GM21825 (cell line): ENCODE measurements at regions not wholly inside any gene's neighbourhood (a gene's known extent, or its start where the extent isn't known, plus 50 kb on each side); places are given as distances from the start of the nearest gene placed in this dataset.
"Not testable (repeated sequence)": the region's sequence is repeated elsewhere in the genome, so short reads cannot be mapped to it uniquely, and the experiment has no call there.

Source experiments
- ATAC-seq: cut with Tn5 transposase; IDR thresholded peaks from one replicate; pipeline ENCODE4 v1.9.1; 2021; ENCODE audit warnings: mild to moderate bottlenecking, moderate library complexity; ENCODE audit not compliant: unreplicated experiment

DNA sequence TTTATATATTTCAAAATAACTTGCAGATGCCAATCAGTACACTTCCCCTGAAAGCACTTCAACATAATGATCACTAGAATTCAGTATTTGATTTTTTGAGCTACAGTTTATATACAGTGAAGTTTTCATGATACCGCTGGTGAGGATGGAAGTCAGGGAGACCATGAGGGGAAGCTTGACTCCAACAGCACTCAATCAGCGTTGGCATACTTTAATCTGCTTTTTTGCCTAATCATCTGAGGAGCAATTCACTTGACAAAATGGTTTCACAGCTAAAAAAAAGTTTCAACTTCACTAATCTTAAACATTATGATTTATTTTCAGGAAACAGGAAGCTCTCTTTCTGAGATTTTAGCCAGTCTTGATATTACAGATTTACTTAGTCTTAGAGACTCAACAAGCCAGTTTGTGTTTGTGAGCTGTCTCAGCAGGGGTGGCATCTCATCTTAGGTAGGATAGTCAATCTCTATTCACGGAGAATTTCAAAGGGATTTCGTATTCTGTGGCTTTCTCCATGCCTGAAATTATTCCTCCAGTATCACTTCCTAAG, 111.4 kb upstream of the ARRDC3 start:
- no peak for ATAC-seq

DNA sequence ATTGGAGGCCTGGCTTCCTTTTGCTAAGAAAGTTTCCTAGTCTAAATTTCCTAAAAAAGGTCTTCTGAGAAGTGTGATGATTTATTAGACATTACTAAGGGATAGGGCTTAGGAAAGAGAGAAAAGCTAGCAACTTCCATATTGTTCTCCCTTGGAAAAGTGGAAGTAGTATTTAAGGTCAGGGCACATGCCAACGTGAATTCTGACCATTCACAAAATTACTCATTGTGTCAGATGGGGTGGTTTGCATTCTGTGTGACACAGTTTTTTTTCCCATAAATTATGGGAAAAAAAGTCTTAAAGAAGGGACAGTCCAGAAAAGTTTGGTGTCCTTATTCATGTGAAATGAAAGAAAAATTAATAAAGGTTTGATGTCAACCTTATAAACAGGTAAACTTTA, 110.0 kb upstream of the ARRDC3 start:
- ATAC-seq = no peak

DNA sequence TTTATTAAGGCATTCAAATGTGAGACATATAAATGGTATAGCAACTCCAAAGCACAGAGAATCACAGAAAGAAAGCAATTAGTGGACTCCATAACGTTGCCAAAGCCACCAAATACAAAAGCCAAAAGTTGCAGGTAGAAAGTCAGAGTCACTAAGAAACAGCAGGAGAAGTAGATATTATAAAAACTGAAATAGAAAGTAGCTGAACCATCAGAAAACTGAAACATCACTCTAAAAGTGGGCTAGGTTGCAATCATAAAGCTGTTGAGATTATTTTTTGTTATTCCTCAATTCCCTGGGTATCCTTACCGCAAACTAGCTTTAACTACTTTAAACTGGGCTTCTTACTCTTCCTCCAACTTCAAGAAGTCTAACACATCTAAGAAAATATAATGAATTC, 108.1 kb upstream of the ARRDC3 start:
- no peak for ATAC-seq

DNA sequence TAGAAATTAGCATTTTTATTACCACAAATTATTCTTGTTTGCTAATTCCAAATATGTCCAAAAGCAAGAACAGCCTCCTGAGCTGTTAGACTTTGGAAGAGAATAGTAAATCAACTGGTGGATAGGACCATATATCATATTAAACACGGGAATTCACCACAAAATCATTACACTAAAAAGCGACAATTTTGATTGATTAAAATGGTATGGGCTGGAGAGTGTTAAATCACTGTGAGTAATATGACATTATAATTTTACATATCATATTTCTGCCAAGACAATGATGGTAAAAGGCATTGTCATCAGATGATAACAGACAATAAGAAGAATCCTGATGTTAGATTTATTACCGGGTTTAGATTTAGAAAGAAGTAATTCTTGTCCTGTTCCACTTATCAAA, 107.2 kb upstream of the ARRDC3 start:
- no peak for ATAC-seq

DNA sequence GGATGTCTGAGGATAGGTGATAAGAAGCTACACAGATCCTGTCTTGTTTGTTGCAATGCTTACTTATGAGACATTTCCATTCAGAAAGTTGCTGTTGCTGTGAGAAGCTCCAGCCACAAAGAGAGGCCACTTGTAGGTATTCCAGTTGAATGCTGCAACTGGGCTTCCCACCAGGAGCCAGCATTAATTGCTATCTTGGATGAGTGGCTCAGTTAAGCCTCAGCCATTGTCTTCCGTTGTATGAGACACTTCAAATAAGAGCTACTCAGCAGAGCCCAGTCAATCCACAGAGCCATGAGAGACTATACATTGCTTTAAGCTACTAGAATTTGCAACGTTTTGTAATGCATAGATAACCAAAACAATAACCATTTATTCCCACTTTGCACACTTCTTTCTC, 104.3 kb upstream of the ARRDC3 start:
- ATAC-seq = no peak

DNA sequence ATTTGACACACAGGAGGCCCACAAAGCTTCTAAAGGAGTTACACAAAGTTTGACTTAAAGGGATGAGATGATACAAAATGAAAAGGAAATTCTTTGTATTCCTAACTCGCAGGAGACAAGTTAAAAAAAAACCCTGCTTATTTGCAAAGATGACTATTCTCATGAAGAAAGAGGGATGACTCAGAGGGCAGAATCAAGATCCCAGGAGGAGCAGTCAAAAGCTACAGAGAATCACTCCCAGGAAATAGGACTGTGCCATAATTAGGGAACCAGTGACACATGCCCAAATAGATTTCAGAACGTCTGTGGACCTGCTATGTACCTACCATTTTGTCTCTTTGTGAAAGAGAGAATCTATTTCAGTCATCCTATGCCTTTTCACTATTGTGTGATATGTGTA, 103.5 kb upstream of the ARRDC3 start:
- no peak for ATAC-seq

DNA sequence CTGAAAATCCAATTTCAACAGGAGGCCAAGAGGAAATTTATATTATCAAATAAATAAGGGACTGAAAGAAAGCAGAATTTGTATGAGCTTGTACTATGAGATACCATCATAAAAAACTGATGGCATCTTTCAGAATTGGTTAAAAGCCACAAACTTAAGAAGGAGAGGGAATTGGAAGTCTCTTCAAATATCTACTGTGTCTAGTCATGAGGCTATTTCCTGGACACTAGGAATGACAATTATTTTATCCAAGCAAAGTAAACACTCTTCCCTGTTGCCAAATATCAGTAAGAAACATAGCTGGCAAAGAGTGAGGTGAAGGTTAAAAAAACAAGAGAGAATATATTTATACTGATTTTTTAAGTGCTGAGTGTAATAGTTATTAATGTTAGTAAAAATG, 101.5 kb upstream of the ARRDC3 start:
- no peak for ATAC-seq

DNA sequence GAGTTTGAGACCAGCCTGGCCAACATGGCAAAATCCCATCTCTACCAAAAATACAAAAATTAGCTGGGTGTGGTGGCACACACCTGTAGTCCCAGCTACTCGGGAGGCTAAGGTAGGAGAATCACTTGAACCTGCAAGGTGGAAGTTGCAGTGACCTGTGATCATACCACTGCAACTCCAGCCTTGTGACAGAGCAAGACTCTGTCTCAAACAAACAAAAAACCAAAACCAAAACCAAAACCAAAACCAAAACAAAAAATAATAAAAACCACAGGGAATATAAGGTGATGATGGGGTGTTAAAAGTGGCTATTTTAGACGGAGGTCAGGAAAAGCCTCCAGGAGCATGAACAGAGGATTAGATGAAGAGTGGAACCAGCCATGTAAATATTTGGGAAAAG, 96.3 kb upstream of the ARRDC3 start:
- not testable (repeated sequence) for ATAC-seq

DNA sequence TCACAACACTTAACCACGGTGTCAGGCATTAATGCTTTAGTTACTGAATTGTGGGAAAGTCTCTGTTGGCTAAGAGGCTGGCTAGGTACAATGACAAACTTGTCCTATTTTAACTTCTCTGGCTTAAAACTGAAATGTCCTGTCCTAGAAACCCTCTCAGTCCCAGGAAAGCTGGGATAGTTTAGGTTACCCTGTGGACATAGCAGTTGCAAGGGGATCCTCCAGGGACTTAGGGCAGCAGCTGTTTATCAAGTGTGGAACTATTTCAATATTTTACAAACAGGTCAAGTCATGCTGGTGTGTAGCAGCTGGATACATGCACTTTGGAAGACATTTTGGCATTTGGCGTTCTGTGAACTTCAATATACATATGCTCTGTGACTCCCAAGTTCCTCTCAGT, 95.0 kb upstream of the ARRDC3 start:
- no peak for ATAC-seq

DNA sequence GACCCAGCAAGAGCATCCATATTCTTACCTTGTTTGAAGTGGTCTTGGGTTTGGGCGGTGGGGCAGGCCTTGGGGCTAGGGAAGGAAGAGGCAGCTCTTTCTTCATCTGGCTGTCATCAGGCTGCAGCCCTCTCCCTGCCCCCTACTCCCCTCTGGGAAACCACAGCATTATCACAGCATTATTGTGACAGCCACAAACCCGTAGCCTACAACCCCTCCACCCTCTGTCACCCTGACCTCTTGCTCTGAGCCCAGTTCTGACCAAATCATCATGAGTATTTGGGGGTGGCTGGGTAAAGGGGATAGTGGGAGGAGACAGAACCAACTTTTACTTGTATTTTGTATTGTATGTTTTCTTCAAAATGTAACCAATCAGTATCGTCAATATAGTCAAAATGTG, 94.3 kb upstream of the ARRDC3 start:
- no peak for ATAC-seq

DNA sequence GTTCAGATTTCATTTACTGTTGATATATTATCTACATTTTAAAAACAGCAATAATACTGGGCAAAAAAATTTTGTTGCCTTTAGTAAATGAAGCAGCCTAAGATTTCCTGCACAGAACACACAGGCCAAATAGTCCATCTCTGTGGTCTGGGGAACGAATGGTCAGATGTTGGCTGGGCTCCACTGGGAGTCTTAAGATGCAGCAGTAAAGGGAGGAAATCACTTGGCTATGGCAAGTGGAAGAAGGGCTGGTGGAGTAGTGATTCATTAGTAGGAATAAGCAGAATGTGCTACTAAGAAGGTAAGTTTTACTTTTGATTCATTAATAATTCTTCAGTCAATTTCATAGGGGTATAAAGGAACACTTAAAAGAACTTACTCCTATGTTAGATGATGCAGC, 91.1 kb upstream of the ARRDC3 start:
- no peak for ATAC-seq

DNA sequence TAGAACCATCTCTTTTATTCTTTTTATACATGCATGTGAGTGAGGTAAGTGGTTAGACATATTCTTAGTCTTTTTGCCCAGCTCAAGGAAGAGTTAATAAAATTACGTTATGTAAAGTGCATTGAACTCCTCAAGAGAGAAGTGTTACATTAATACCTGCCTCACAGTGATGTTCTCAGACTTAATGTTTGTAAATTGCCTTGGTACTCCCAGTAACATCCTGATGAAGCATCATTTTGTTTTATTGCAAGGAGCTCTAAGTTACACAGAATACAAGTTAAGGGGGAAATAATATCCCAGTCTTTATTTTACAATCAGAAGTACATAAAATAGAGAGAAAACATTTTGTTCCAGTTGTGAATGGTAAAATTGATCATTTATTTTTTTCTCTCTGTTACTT, 89.5 kb upstream of the ARRDC3 start:
- no peak for ATAC-seq

DNA sequence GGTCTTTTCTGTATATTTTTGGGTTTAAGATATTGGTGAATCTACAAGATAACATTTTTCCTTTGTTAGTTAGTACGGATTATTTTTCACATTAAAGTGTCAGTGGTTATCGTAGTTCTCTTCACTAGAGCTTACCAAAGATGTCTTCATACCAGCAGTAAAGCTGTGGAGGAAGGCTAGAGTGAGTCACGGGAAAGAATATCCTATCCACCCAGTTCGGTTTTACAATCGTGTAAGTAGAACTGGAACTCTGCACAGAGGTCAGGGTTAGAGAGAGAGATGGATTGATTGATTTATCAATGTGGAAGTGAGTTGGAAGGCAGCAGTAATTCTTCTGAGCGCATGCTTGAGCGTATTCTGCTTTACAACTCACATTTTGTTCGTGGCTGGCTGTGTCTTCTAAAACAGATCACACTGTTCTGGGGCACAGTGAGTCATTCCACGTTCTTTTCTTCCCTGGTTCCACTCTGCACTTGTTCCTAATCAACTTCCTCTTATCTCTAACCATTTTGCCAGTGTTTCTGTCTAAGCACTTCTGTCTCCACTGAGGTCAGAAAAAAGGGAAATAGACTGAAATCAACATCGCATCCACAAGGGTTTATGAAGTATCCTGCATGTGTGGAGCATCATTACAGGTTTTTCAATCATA, 86.5 kb upstream of the ARRDC3 start:
- ATAC-seq = no peak

DNA sequence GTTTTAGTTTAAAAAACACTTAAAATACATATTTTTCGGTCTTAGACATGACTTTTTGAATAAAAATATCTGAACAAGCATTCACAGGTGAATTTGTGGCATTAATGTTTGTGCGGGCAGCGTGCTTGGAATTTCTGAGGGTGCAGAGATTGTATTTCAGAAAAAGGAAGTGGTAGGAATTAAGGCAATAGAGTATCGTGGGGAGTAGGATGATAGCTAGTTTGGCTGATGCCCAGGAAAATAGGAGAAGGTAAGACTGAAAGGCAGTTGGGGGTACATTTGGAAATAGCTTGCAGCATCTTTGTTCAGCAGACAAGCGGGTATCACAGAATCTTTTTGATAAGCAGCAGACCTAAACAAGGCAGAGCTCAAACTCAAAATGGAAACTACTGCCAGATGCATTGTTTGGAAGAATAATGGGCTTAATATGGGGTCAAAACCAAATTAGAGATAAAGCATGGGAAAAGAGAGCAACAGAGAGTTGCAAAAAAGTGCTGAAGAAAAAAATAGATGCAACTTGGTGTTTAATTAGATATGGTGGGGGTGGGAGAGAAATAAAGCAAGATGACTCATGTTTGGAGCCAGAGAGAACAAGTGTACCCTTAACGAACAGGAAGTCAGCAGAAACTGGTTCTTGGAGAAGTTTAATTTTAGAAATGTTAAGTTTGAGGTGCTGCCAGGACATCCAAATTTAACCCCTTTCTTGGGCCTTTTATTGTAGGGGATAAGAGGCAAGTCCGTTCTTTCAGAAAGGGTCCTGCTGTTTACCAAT, 85.7 kb upstream of the ARRDC3 start:
- ATAC-seq = no peak

DNA sequence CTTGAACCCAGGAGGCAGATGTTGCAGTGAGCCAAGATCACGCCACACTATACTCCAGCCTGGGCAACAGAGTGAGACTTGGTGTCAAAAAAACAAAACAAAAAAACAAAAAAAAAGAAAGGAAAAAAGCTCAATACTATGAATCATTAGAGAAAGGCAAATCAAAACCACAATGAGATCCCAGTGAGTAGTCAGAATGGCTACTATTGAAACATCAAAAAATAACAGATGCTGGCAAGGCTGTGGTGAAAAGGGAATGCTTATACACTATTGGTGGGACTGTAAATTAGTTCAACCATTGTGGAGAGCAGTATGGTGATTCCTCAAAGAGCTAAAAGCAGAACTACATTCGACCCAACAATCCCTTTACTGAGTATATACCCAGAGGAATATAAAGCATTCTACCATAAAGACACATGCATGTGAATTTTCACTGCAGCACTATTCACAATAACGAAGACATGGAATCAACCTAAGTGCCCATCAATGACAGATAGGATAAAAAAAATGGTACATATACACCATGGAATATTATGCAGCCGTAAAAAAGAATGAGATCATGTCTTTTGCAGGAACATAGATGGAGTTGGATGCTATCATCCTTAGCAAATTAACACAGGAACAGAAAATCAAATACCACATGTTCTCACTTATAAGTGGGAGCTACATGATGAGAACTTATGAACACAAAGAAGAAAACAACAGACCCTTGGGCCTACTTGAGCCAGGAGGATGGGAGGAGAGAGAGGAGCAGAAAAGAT, 81.9 kb upstream of the ARRDC3 start:
- no peak for ATAC-seq

DNA sequence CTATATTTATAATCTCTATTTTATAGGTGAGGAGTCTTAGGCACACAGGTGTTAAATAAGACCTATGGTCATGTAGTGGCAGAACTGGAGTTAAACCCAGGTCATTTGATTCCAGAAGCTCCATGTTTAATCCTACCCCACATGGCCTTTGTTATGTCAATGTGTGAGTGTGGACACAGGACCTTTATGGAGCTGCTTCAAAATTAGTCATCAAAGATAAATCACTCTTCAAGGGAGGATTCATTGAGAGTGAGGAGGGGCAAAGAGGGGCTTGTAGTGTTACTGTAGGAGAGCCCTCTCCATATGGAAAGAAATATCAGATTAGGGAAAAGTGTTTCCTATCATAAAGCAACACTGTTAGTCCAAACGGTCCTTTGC, 74.6 kb upstream of the ARRDC3 start:
- no peak for ATAC-seq

DNA sequence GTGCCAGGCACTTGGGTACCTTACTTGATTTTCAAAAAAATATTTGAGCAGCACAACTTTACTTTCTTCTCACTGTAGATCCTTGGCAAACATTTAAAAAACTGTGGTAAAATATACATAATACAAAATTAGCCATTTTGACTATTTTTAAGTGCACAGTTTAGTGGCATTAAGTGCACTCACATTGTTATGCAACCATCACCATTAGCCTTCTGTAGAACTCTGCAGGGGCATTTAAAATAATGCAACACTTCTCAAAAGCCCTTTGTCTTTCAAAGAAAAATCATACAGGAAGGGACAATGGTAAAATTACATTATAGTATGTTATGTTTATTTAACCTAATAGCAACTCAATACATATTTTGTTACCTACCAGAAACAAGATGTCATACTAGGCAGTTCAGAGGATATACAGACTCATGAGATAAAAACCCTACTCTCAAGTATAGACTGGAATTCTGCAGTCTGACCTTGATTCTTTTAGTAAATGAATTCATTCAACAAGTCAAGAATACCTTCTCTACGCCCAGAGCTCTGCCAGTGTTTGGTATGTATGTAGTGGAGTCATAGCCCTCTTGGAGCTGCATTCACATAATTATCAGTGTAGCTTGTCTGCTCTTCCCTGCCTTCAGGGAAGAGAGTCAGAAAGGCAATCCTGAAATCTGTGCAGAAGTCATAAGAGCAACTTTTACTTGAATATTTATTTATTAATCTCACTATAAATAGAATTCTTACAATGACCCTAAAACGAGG, 74.0 kb upstream of the ARRDC3 start:
- no peak for ATAC-seq

DNA sequence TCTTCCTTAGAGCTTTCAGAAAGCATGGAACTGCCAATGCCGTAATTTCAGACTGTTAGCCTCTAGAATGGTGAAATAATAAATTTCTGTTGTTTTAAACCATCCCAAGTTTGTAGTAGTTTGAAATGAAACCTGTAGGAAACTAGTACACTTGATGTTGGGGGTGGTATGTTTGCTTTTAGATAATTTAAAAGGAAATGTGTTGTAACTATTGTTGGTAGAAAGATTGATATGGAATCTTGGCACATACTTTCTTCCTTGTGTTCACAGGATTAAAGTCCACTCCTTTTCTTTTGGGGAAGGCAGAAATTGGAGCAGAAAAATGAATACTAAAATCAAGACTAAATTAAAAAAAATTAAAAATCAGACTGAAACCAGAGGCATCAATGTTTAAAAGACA, 66.0 kb upstream of the ARRDC3 start:
- ATAC-seq = no peak

DNA sequence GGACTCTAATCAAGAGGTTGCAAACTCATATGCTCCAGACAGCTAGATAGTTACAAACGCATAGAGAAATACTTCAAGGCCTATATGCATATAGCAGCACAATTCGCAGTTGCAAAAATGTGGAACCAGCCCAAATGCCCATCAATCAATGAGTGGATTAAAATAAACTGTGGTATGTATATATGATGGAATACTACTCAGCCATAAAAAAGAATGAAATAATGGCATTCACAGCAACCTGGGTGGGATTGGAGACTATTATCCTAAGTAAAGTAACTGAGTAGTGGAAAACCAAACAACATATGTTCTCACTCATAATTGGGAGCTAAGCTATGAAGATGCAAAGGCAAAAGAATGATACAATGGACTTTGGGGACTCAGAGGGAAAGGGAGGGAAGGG, 65.0 kb upstream of the ARRDC3 start:
- not testable (repeated sequence) for ATAC-seq

DNA sequence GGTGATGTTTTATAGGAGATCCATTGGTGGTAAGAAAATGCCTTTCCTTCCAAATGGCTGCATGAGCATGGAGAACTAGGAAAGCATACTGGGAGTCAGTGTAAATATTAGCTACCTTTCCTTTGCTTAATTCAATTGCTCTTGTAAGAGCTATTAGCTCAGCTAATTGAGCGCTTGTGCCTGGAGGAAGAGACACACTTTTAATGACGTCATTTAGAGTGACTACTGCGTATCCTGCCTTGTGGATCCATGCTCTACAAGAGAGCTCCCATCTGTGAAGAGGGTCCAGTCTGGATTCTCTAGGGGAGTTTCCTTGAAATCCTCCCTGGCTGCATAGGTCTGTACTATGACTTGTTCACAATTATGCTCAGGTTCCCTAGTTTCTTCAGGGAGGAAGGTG, 63.8 kb upstream of the ARRDC3 start:
- not testable (repeated sequence) for ATAC-seq
